Breast epithelium (tissue), 3 donors: ENCODE measurements at regions not wholly inside any gene's neighbourhood (a gene's known extent, or its start where the extent isn't known, plus 50 kb on each side); places are given as distances from the start of the nearest gene placed in this dataset.

Source experiments
- POLR2AphosphoS5 ChIP-seq, 3 donors: sonication (generic); formaldehyde crosslinking; IDR thresholded peaks; one replicate each; pipeline ENCODE4 v1.6.1; 2017; ENCODE audit warnings: antibody characterized with exemption in 3 of 3
- TF ChIP-seq, protein P1 (sequence below), 3 donors: fragments of 450-650 bp; IDR thresholded peaks; one replicate each; pipeline ENCODE4 v1.5.1; 2016 to 2017; ENCODE audit warnings: antibody characterized with exemption in 3 of 3, mild to moderate bottlenecking in 3 of 3, moderate library complexity in 3 of 3

GRCh38 chr6:163843218-163843617 is 428.7 kb downstream of the QKI start:
- TF ChIP-seq, protein P1, sequence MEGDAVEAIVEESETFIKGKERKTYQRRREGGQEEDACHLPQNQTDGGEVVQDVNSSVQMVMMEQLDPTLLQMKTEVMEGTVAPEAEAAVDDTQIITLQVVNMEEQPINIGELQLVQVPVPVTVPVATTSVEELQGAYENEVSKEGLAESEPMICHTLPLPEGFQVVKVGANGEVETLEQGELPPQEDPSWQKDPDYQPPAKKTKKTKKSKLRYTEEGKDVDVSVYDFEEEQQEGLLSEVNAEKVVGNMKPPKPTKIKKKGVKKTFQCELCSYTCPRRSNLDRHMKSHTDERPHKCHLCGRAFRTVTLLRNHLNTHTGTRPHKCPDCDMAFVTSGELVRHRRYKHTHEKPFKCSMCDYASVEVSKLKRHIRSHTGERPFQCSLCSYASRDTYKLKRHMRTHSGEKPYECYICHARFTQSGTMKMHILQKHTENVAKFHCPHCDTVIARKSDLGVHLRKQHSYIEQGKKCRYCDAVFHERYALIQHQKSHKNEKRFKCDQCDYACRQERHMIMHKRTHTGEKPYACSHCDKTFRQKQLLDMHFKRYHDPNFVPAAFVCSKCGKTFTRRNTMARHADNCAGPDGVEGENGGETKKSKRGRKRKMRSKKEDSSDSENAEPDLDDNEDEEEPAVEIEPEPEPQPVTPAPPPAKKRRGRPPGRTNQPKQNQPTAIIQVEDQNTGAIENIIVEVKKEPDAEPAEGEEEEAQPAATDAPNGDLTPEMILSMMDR (IDR thresholded peaks at IDR 0.05) = no peak
- TF ChIP-seq POLR2AphosphoS5 (IDR thresholded peaks at IDR 0.05) = no peak
